ENCODE measurements at regions not wholly inside any gene's neighbourhood (a gene's known extent, or its start where the extent isn't known, plus 50 kb on each side); places are given as distances from the start of the nearest gene placed in this dataset.

- no peak for DNase-seq
Observed at GRCh38 chr18:67282796-67283195, 233.7 kb downstream of the DSEL start.

- no peak for DNase-seq
Observed at GRCh38 chr18:67281746-67282145, 234.8 kb downstream of the DSEL start.

GRCh38 chr18:67280486-67281242 is 235.9 kb downstream of the DSEL start:
- DNase-seq = no peak

GRCh38 chr18:67279988-67280387 is 236.5 kb downstream of the DSEL start:
- no peak for DNase-seq

- DNase-seq = no peak
Observed at GRCh38 chr18:67278984-67279383, 237.5 kb downstream of the DSEL start.

- DNase-seq = no peak
Observed at GRCh38 chr18:67276638-67277037, 239.9 kb downstream of the DSEL start.

GRCh38 chr18:67273288-67273687 is 243.2 kb downstream of the DSEL start:
- DNase-seq = no peak

GRCh38 chr18:67269206-67269605 is 247.3 kb downstream of the DSEL start:
- no peak for DNase-seq

GRCh38 chr18:67268530-67268929 is 248.0 kb downstream of the DSEL start:
- DNase-seq = no peak

- no peak for DNase-seq
Observed at GRCh38 chr18:67266246-67267237, 250.0 kb downstream of the DSEL start.

GRCh38 chr18:67265464-67266245 is 250.9 kb downstream of the DSEL start:
- no peak for DNase-seq

- DNase-seq = no peak
Observed at GRCh38 chr18:67261931-67262552, 254.5 kb downstream of the DSEL start.

- DNase-seq = no peak
Observed at GRCh38 chr18:67260841-67261240, 255.7 kb downstream of the DSEL start.

GRCh38 chr18:67250776-67251424 is 265.6 kb downstream of the DSEL start:
- no peak for DNase-seq

- DNase-seq = no peak
Observed at GRCh38 chr18:67243799-67244587, 272.5 kb downstream of the DSEL start.

GRCh38 chr18:67242001-67242400 is 274.5 kb downstream of the DSEL start:
- DNase-seq = no peak

- no peak for DNase-seq
Observed at GRCh38 chr18:67241299-67241698, 275.2 kb downstream of the DSEL start.

GRCh38 chr18:67239826-67240225 is 276.7 kb downstream of the DSEL start:
- DNase-seq = no peak

- DNase-seq = no peak
Observed at GRCh38 chr18:67232991-67233390, 283.5 kb downstream of the DSEL start.

- no peak for DNase-seq
Observed at GRCh38 chr18:67232406-67232805, 284.1 kb downstream of the DSEL start.

- no peak for DNase-seq
Observed at GRCh38 chr18:67222887-67223286, 293.6 kb downstream of the DSEL start.
